ENCODE measurements at regions not wholly inside any gene's neighbourhood (a gene's known extent, or its start where the extent isn't known, plus 50 kb on each side); places are given as distances from the start of the nearest gene placed in this dataset.

GRCh38 chrX:7215842-7216241, 67.9 kb upstream of the PUDP start:
- TF ChIP-seq MAX (IDR thresholded peaks at IDR 0.05; ENCODE audit: insufficient read depth, insufficient read length) (no peak), CTCF (IDR thresholded peaks at IDR 0.05; ENCODE audit: extremely low read depth in 1 of 2, insufficient read depth in 1 of 2, low read depth in 1 of 2, low read length in 2 of 2) (no peak), POLR2A (IDR thresholded peaks at IDR 0.05; ENCODE audit: low read depth, low read length) (no peak), POLR2AphosphoS5 (IDR thresholded peaks at IDR 0.05; ENCODE audit: insufficient read depth, low read depth, low read length) (no peak), JUN (IDR thresholded peaks at IDR 0.05; ENCODE audit: borderline replicate concordance, insufficient read depth, insufficient read length, low read depth) (no peak), EZH2 (IDR thresholded peaks at IDR 0.05; ENCODE audit: borderline replicate concordance, low read depth, low read length, severe bottlenecking) (no peak)
